GM12878 (cell line): ENCODE measurements at regions not wholly inside any gene's neighbourhood (a gene's known extent, or its start where the extent isn't known, plus 50 kb on each side); places are given as distances from the start of the nearest gene placed in this dataset.

Experiments
- ATAC-seq: fragments of 200-7000 bp; cut with Tn5 transposase; 3 replicates; pipeline ENCODE4 v1.9.1; 2020; ENCODE audit warnings: mild to moderate bottlenecking, moderate library complexity
- BruUV-seq: library from RNA; stranded (reverse); fragments of 400-500 nt; replicated peaks from 2 replicates; lab custom pipeline; 2021; lab: Mats Ljungman, UMichigan
- CTCF ChIA-PET: fragments of 300-600 bp; sonication (Branson Sonifier 250); formaldehyde crosslinking; extraction: SDS; loops from one replicate; lab custom pipeline; 2021; ENCODE audit warnings: inconsistent platforms; lab: Yijun Ruan, JAX
- POLR2A ChIA-PET: fragments of 350-600 bp; formaldehyde crosslinking; extraction: SDS; loops from one replicate; lab custom pipeline; 2021; ENCODE audit warnings: inconsistent platforms; lab: Charles Lee
- RAD21 ChIA-PET: fragments of 300-600 bp; sonication (Branson Sonifier 250); formaldehyde crosslinking; loops from one replicate; lab custom pipeline; 2023; ENCODE audit warnings: antibody characterized with exemption; ENCODE audit not compliant: unreplicated experiment; lab: Charles Lee
- SMC1A ChIA-PET: fragments of 300-600 bp; sonication (Branson Sonifier 250); formaldehyde crosslinking; loops from one replicate; lab custom pipeline; 2023; ENCODE audit not compliant: unreplicated experiment, uncharacterized antibody; lab: Charles Lee
- DNase-seq: peaks from one replicate; pipeline ENCODE4 v3.0.0-alpha.2; 2011; ENCODE audit warnings: low read depth, low spot score
- FAIRE-seq: peaks from 3 replicates; lab custom pipeline; 2011; peaks lifted over from hg19 to GRCh38; lab: Jason Lieb, UNC
- H2AFZ ChIP-seq: 2 replicates; pipeline ENCODE4 v1.6.0; 2011; ENCODE audit warnings: low read depth, low read length, control low read depth; ENCODE audit not compliant: control insufficient read depth
- H3K27ac ChIP-seq: 2 replicates; pipeline ENCODE4 v1.5.1; 2011; ENCODE audit warnings: control low read depth; ENCODE audit not compliant: control insufficient read depth, insufficient read depth
- H3K27me3 ChIP-seq, 2 experiments: replicated peaks in 1 of 2; 2 replicates each; pipeline versions ENCODE4 v1.6.0 to v1.6.1; 2011; ENCODE audit warnings: low read length in 1 of 2; ENCODE audit not compliant: control insufficient read depth in 2 of 2, insufficient read depth in 2 of 2
- H3K36me3 ChIP-seq, 2 experiments: 2 replicates each; pipeline ENCODE4 v1.5.1; 2011; ENCODE audit warnings: low read length in 1 of 2; ENCODE audit not compliant: control insufficient read depth in 2 of 2, insufficient read depth in 2 of 2
- H3K4me1 ChIP-seq: 2 replicates; pipeline ENCODE4 v1.6.1; 2011; ENCODE audit warnings: mild to moderate bottlenecking, low read length, moderate library complexity, mixed read lengths; ENCODE audit not compliant: control insufficient read depth, insufficient read depth
- H3K4me2 ChIP-seq: 2 replicates; pipeline ENCODE4 v1.6.0; 2011; ENCODE audit warnings: control low read depth; ENCODE audit not compliant: control insufficient read depth, insufficient read depth
- H3K4me3 ChIP-seq: fragments of 200-600 bp; sonication (generic); 2 replicates; pipeline ENCODE4 v1.5.1; 2016
- H3K79me2 ChIP-seq: 2 replicates; pipeline ENCODE4 v1.6.0; 2011; ENCODE audit warnings: low read length; ENCODE audit not compliant: control insufficient read depth, insufficient read depth
- H3K9ac ChIP-seq: 2 replicates; pipeline ENCODE4 v1.8.0; 2011; ENCODE audit warnings: low read length, control low read depth, mixed read lengths; ENCODE audit not compliant: control insufficient read depth, insufficient read depth
- H3K9me3 ChIP-seq: replicated peaks from 3 replicates; pipeline ENCODE4 v1.5.1; 2011; ENCODE audit warnings: mild to moderate bottlenecking, low read length; ENCODE audit not compliant: control insufficient read depth, insufficient read depth
- H4K20me1 ChIP-seq: 2 replicates; pipeline ENCODE4 v1.6.0; 2011; ENCODE audit not compliant: control insufficient read depth, insufficient read depth
- ATF3 ChIP-seq: IDR thresholded peaks from 2 replicates; pipeline ENCODE4 v1.6.1; 2011; ENCODE audit warnings: low read depth, mild to moderate bottlenecking, low read length, moderate library complexity, borderline replicate concordance; ENCODE audit errors: extremely low read depth
- CREM ChIP-seq: IDR thresholded peaks from 2 replicates; pipeline ENCODE4 v1.6.1; 2014; ENCODE audit warnings: antibody characterized with exemption, low read depth
- ELK1 ChIP-seq: IDR thresholded peaks from 2 replicates; pipeline ENCODE4 v1.6.1; 2012; ENCODE audit warnings: low read depth, low read length, improper control_type of control experiment
- FOXK2 ChIP-seq: fragments of 450-650 bp; IDR thresholded peaks from 2 replicates; pipeline ENCODE4 v1.6.1; 2017; ENCODE audit warnings: mild to moderate bottlenecking, moderate library complexity
- MAX ChIP-seq: IDR thresholded peaks from 2 replicates; pipeline ENCODE4 v1.6.1; 2012; ENCODE audit warnings: low read depth, low read length, improper control_type of control experiment
- MEF2A ChIP-seq: IDR thresholded peaks from 2 replicates; pipeline ENCODE4 v1.6.1; 2011; ENCODE audit warnings: low read depth, mild to moderate bottlenecking, low read length, moderate library complexity; ENCODE audit not compliant: insufficient read depth
- MYB ChIP-seq: fragments of 150-350 bp; IDR thresholded peaks from 2 replicates; pipeline ENCODE4 v1.6.1; 2014; ENCODE audit warnings: mild to moderate bottlenecking, low read depth, low read length, borderline replicate concordance
- MYC ChIP-seq: IDR thresholded peaks from 2 replicates; pipeline ENCODE4 v1.6.1; 2011; ENCODE audit warnings: mild to moderate bottlenecking, low read length, moderate library complexity, inconsistent platforms; ENCODE audit not compliant: insufficient read depth, insufficient replicate concordance, insufficient read length, severe bottlenecking
- NBN ChIP-seq: fragments of 450-650 bp; IDR thresholded peaks from 2 replicates; pipeline ENCODE4 v1.6.1; 2016
- NFIC ChIP-seq: IDR thresholded peaks from 2 replicates; pipeline ENCODE4 v1.6.1; 2012; ENCODE audit warnings: low read depth, mild to moderate bottlenecking, inconsistent platforms, low read length, moderate library complexity
- NFYA ChIP-seq: IDR thresholded peaks from 2 replicates; pipeline ENCODE4 v1.6.1; 2011; ENCODE audit warnings: low read depth, mild to moderate bottlenecking, low read length, improper control_type of control experiment, borderline replicate concordance
- PBX3 ChIP-seq: IDR thresholded peaks from 2 replicates; pipeline ENCODE4 v1.6.1; 2011; ENCODE audit warnings: mild to moderate bottlenecking, low read depth, low read length, moderate library complexity; ENCODE audit not compliant: insufficient replicate concordance
- RBBP5 ChIP-seq: fragments of 200-600 bp; sonication (generic); conservative IDR thresholded peaks from 2 replicates; pipeline ENCODE4 v1.6.1; 2016
- TCF3 ChIP-seq: IDR thresholded peaks from 2 replicates; pipeline ENCODE4 v1.6.1; 2012; ENCODE audit warnings: low read depth, mild to moderate bottlenecking, low read length, borderline replicate concordance; ENCODE audit not compliant: insufficient read depth
- ZNF24 ChIP-seq: fragments of 450-650 bp; IDR thresholded peaks from 2 replicates; pipeline ENCODE4 v1.6.1; 2017; ENCODE audit warnings: antibody characterized with exemption, mild to moderate bottlenecking
- ZNF274 ChIP-seq: IDR thresholded peaks from one replicate; pipeline ENCODE4 v1.8.0; 2011; ENCODE audit not compliant: insufficient read length, insufficient read depth
- ZZZ3 ChIP-seq: IDR thresholded peaks from 2 replicates; pipeline ENCODE4 v1.6.1; 2011; ENCODE audit warnings: low read depth; ENCODE audit not compliant: control insufficient read depth, insufficient read length
- WGBS: methylation state at CpG from one replicate; pipeline ENCODE4 v1.1.6; 2016; ENCODE audit warnings: low lambda C conversion rate; ENCODE audit not compliant: insufficient replicate concordance, insufficient coverage; ENCODE audit errors: missing lambda C conversion rate; 5-methylcytosine and 5-hydroxymethylcytosine counted together
- in situ Hi-C: fragments of 300-500 bp; cut with MboI; formaldehyde crosslinking; loops from 9 replicates; pipeline ENCODE4 v1.14.3; 2018; ENCODE audit warnings: mixed read lengths
- intact Hi-C: fragments of 100-400 bp; cut with micrococcal nuclease; formaldehyde crosslinking; loops from one replicate; pipeline ENCODE4 v1.14.2; 2022; ENCODE audit not compliant: unreplicated experiment
- TF ChIP-seq, protein P1 (sequence below): fragments of 450-650 bp; IDR thresholded peaks from 2 replicates; pipeline ENCODE4 v1.6.1; 2017; ENCODE audit warnings: borderline replicate concordance

DNA sequence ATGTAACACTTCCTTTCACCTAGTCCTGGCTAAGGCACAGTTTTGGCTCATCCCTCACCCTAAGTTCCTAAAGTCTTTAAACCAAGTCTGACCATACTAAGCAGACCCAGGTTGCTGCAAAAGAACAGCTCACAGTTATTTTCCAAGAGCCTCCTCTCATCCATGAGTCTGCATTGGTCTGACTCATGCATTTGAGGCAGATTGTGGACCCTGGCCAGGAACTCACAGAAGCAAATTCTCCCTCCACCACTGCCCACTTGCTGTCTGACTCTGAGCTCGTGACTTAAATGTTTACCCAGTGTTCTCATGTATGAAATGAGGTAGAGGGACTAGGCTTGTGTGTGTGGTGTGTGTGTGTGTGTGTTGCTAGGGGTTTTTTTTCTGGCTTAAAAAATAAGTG lies 1272.8 kb downstream of the TYW1 start:
- no peaks in the 10 kb centered on the region for H3K36me3 ChIP-seq
- no peaks in the 10 kb centered on the region for H3K4me1 ChIP-seq
- intact Hi-C loops (no loop called here), in situ Hi-C loops (no loop called here)
- POLR2A ChIA-PET = no interaction called here
- 0% methylated on average over 1 of the region's 1 CpG for WGBS
- FAIRE-seq = no peak
- no peak for DNase-seq
- CTCF ChIA-PET = no interaction called here
- no peak overlapping the region for H3K4me2 ChIP-seq
- no peaks in the 10 kb centered on the region for H3K27me3 ChIP-seq
- BruUV-seq = no TSS peak
- no peaks in the 10 kb centered on the region for H3K79me2 ChIP-seq
- H2AFZ ChIP-seq = no peak overlapping the region
- RAD21 ChIA-PET = no interaction called here
- H3K9me3 ChIP-seq = peaks cover 1% of the 10 kb centered on the region; the same call in 2 of the 3 replicates
- no peak for ATAC-seq
- TF ChIP-seq ATF3 (no peak), MYC (no peak), ZZZ3 (no peak), MYB (no peak), CREM (no peak), TCF3 (no peak), NBN (no peak), NFYA (no peak), ELK1 (no peak), MEF2A (no peak), MAX (no peak), RBBP5 (no peak), ZNF274 (no peak), PBX3 (no peak), ZNF24 (no peak), FOXK2 (no peak), NFIC (no peak)
- TF ChIP-seq, protein P1, sequence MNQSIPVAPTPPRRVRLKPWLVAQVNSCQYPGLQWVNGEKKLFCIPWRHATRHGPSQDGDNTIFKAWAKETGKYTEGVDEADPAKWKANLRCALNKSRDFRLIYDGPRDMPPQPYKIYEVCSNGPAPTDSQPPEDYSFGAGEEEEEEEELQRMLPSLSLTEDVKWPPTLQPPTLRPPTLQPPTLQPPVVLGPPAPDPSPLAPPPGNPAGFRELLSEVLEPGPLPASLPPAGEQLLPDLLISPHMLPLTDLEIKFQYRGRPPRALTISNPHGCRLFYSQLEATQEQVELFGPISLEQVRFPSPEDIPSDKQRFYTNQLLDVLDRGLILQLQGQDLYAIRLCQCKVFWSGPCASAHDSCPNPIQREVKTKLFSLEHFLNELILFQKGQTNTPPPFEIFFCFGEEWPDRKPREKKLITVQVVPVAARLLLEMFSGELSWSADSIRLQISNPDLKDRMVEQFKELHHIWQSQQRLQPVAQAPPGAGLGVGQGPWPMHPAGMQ = no peak
- no peaks in the 10 kb centered on the region for H4K20me1 ChIP-seq
- SMC1A ChIA-PET = no interaction called here
- no peak overlapping the region for H3K4me3 ChIP-seq
- H3K9ac ChIP-seq = no peak overlapping the region
- H3K27ac ChIP-seq = no peak overlapping the region
